Suppressor macrophage treated with lipopolysaccharide for 4 hours (primary cell): ENCODE measurements at regions not wholly inside any gene's neighbourhood (a gene's known extent, or its start where the extent isn't known, plus 50 kb on each side); places are given as distances from the start of the nearest gene placed in this dataset.
A peak's percentile ranks its signal among the peaks of the same experiment; 100 is the strongest.

ENCODE experiments used
- DNase-seq: peaks from one replicate; pipeline ENCODE4 v3.0.0-alpha.2; 2020

DNA sequence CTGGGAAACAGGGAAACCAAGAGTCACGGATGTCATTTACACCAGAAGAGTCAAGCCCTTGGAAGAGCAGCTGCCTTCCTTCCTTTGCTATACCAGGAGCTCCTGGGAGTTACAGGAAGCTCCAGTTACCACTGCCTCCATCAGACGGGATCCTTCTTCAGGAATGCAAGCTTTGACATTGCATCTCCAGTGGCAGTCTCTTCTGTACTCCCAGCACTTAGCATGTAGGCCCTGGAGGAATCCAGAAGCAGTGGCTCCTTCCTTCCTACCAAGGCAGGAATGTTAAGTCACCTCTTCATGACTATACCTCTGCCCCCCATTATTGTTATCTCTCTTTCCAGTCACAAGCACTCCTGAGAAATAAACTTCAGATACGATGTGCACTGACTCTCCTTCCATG lies 836.0 kb downstream of the MAFB start:
- DNase-seq = no peak

- DNase-seq = no peak
Measured at GRCh38 chr20:39851459-39851858, 837.6 kb downstream of the MAFB start.

DNA sequence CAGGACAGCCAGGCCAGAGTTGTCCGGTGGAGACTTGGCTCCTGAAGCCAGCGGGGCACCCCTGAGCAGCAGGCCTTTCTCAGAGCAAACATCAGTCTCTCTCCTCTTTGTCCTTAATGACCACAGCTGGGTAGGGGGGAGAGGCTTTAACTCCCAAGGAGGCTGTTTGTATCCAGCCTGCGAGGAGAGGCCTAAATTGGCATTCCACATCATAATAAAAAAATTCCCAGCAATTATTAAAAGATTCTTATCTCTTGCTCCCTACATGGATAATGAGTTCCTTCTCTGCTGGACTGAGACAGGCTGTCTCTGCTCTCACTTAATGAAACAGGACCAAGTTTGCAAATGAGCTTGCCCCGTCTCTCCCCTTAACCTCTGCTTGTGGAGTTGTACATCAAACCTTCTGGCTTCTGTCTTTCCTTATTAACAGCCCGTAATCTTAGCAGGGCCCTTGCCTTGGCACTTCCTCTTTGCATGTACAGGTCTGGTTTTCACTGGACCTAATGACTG lies 838.2 kb downstream of the MAFB start:
- DNase-seq = no peak

DNA sequence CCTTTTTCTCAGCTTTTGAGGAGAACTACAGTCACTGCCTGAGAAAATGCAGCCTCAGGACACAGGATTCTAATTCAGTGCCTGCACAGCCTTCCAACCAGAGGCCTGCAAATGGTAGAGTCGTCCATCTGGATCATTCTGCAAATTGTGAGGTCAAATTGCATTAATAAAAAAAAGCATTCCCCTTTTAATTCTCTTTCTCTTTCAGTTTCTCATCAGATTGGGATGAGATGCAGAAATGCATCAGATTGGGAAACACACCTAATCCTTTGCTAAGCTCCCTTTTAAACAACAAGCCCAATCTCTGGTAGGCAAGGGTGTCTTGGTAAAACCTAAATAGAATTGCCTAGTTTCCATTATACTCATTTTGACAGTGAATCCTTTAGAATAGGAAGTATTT lies 838.8 kb downstream of the MAFB start:
- DNase-seq = no peak

DNA sequence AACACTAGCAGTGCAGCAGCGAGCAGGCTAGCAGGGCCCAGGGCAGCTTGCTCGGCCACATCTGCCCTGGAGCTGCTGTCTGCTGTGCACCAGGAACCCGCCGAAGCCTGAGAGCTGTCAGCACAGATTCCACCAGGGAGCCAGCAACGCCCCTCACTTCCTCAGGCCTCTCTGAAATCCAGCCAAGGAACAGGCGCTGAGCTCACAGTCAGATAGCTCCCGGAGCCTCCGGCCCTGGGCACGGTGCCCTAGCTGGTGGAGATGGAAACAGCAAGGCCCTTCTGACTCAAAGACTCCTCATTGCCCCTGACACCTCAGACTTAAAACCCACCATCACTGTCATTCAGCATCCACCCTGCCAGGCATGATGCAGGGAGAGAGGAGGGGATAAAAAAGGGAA lies 839.4 kb downstream of the MAFB start:
- no peak for DNase-seq

GRCh38 chr20:39849171-39849570 lies 839.9 kb downstream of the MAFB start:
- no peak for DNase-seq

DNA sequence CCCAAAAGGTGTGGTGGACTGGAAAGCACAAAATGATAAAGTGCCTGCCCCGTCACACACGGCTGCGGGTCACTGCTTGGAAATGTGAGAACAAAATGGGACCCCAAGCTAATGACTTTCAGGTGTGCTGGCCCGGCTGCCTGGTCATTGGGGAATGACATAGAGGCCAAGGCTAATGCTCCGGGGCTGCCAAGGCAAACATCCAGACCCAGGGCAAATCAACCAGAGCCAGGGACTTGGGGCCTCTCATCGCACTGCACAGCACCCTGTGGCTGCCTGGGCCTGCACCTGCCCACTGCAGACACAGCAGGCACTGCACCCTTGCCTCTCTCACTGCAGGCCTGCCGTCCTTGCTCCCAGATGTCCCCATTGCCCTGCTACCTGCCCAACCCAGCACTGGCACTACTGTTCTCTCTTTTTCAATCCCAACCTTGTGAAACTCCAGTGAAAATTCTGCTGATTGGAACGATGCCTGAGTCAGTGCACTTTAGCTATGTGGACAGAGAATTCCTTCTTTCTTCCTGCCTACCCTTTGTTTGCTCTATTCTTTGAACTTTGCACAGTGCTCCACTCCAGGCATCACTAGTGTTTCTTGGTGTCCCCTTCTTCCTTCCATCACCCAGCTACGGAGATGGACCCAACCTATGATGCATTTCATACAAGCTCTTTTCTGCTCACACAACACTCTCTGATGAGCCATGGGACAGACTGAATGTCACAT lies 849.5 kb downstream of the MAFB start:
- DNase-seq = no peak

DNA sequence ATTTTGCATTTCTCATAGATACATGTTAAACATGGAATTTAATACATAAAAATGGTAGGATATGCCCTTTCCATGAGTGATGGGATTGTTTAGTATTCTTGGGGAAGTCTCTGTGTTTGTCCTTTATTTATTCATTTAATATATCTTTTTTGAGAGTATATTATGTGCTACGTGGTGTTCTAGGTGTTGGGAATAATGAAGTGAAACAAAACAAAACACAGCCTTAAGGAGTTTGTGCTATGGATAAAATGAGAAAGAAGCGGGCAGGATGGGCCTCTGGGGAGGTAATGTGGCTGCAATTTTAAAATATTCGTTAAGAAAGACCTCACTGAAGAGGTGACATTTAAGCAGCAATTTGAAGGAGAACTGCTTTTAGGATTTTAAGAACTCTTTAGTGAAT lies 851.5 kb downstream of the MAFB start:
- no peak for DNase-seq

DNA sequence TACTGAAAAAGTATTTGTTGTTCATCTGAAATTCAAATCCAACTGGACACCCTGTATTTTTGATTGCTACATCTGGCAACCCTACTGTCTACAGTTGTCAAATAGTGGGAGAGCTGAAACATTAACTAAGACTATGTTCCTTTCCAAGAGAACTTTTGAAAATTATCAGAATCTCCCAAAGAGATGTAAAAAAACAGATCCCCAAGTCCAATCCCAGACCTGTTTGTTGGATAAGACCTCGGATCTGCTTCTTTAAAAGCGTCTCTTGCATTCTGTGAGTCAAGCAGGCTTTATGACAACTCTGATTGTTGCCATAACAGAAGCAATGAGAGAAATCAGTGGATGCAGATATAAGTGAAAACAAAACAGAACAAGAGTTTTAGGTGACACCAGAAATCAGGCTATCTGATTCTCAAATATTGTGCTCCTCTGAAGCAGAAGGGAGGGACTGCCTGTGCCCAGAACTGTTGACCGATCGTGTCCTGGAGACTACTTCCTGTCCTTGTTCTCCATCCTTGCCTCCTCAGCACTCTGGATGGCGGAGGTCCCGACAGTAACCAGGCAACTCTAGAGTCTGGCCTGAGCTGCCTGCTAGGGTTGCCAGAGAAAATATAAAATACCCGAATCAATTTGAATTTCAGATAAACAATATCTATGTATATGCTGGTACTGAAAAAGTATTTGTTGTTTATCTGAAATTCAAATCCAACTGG lies 853.8 kb downstream of the MAFB start:
- DNase-seq = no peak

DNA sequence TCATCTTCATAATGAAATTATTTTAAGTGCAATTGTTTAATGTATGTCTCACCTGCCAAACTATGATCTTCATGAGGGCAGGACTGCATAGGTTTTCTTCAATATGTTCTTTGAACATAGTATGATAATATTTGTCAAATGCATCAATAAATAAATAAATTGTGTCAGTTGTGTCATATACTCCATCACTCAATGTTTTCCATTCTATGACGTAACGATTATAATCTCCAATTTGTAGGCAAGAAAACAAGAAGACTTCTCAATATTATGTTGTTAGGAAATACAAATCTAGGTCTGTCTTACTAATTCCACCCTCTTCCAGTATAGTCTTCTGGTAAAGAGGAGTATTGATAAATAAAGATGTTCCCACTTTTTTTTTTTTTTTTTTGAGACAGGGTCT lies 858.1 kb downstream of the MAFB start:
- DNase-seq = no peak

GRCh38 chr20:39829661-39830060 lies 859.4 kb downstream of the MAFB start:
- peak; percentile 67 for DNase-seq

GRCh38 chr20:39829256-39829655 lies 859.8 kb downstream of the MAFB start:
- DNase-seq = no peak

GRCh38 chr20:39825950-39826349 lies 863.1 kb downstream of the MAFB start:
- DNase-seq = no peak

GRCh38 chr20:39825524-39825923 lies 863.4 kb downstream of the DHX35 start:
- no peak for DNase-seq

- DNase-seq = no peak
Measured at GRCh38 chr20:39823224-39823623, 861.1 kb downstream of the DHX35 start.

GRCh38 chr20:39822667-39823066 lies 860.5 kb downstream of the DHX35 start:
- DNase-seq = peak; percentile 8

GRCh38 chr20:39813190-39813829 lies 851.2 kb downstream of the DHX35 start:
- no peak for DNase-seq

DNA sequence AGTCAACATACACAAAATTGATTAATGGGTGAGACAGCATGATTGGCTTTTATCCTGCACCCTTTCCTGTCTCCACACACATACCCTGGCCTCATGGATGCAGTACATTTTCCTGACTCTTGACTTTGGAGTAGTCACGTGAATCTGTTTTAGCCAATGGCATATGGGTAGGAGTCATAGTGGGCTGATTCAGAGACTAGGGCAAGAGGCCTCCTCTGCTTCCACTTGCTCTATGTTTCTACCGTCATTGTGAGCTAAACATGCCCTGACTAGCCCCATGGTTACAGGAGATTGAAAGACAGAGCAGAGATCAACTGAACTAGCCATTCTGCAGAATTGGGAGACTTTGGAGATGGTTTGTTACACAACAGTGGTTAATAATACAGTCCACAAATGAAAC lies 850.0 kb downstream of the DHX35 start:
- DNase-seq = no peak

- DNase-seq = no peak
Measured at GRCh38 chr20:39810309-39810708, 848.2 kb downstream of the DHX35 start.

DNA sequence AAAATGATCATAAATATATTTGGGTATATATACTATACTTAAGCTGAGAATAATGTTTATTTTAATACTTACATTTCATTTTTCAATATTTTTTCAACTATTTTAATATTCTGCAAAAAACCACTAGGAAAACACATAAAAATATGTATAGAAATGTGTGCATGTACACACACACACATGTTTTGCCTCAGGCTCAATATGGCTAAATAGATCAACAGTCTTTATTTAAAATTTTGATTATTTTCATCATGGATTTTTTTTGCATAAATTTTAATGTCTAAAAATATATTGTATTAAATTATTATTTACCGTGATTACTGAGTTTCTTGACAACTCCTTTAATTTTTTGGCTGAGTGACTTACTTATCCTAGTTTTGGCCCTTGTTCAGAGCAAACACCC lies 846.5 kb downstream of the DHX35 start:
- no peak for DNase-seq

DNA sequence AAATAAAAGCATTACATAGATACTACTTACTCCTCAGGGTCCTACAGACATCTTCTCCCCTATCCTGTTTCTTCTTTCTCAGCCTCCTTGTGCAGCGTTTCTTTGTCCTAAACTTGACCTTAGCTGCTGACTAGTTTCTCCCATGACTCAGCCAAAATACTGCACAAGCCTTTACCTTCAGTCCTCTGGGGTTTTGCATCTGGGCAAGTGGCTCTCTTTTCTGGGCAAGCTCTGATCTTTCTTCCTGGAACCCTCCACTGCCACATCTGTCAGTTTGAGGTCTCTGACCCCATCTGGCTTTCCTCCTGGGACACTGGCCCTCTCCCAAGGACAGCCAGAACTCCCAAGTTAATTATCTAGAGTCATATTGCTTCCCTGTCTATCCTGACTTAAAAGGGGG lies 838.4 kb downstream of the DHX35 start:
- DNase-seq = no peak

DNA sequence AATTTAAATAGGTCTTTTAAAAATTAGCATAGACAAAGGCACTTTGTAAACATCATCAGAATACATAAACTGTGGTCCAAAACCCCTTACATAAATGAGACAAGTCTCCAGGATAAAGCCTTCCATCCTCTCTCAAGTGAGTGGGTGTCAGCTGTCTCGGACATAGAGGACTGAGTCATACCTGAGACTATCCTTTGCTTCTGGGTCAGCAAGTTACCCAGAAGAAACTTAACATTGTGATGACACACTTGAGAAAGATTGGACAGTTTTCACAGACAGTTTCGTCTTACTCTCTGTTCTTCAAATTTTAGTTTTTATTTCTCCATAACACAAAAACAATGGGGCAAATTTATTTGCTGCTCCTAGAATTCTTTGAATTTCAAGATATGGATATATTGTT lies 838.0 kb downstream of the DHX35 start:
- no peak for DNase-seq

DNA sequence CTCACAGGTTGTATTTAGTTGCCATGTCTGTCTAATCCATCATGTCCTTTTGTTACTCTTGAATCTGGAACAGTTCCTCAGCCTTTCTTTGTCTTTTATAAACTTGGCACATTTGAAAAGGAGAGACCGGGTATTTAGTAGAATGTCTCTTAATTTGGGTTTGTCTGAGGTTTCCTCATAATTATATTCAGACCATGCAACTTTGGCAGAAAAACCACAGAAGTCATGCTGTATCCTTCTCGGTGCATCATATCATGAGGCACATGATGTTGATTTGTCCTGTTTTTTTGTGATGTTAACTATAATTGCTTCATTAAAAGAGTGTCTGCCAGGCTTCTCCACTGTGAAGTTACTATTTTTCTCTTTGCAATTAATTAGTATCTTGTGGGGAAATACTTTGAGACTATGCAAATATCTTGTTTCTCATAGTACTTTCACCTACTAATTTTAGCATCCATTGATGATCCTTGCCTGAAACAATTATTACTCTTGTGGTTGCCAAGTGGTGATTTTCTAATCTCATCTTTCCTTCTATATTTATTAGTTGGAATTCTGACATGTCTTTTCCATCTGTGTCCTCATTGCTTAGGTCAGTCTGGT lies 837.3 kb downstream of the DHX35 start:
- no peak for DNase-seq
